Mucosa of rectum (tissue), 2 donors: ENCODE measurements at regions not wholly inside any gene's neighbourhood (a gene's known extent, or its start where the extent isn't known, plus 50 kb on each side); places are given as distances from the start of the nearest gene placed in this dataset.
"Not testable (repeated sequence)": the region's sequence is repeated elsewhere in the genome, so short reads cannot be mapped to it uniquely, and the experiment has no call there.

Experiments used
- H3K27ac ChIP-seq, 2 donors: one replicate each; pipeline ENCODE4 v1.7.0; 2013; ENCODE audit warnings: inconsistent platforms in 2 of 2, low read depth in 2 of 2, low read length in 2 of 2
- H3K27me3 ChIP-seq, 2 donors: one replicate each; pipeline ENCODE4 v1.7.0; 2013; ENCODE audit warnings: low read length in 2 of 2; ENCODE audit not compliant: control insufficient read depth in 2 of 2, insufficient read depth in 2 of 2
- H3K36me3 ChIP-seq, 2 donors: one replicate each; pipeline ENCODE4 v1.7.0; 2013; ENCODE audit warnings: low read length in 2 of 2; ENCODE audit not compliant: control insufficient read depth in 2 of 2, insufficient read depth in 2 of 2
- H3K4me1 ChIP-seq, 2 donors: one replicate each; pipeline ENCODE4 v1.7.0; 2013; ENCODE audit warnings: low read length in 2 of 2, mild to moderate bottlenecking in 1 of 2; ENCODE audit not compliant: control insufficient read depth in 2 of 2, insufficient read depth in 2 of 2
- H3K4me3 ChIP-seq, 2 donors: one replicate each; pipeline ENCODE4 v1.7.0; 2013; ENCODE audit warnings: low read length in 2 of 2
- H3K9ac ChIP-seq, 2 donors: one replicate each; pipeline ENCODE4 v1.7.0; 2013; ENCODE audit warnings: low read length in 2 of 2, low read depth in 1 of 2, mild to moderate bottlenecking in 1 of 2
- H3K9me3 ChIP-seq, 2 donors: one replicate each; pipeline ENCODE4 v1.7.0; 2013; ENCODE audit warnings: low read length in 2 of 2; ENCODE audit not compliant: control insufficient read depth in 2 of 2
- donor health status: healthy.
- donor health status: Normal muscosa, but diverticular disease.

DNA sequence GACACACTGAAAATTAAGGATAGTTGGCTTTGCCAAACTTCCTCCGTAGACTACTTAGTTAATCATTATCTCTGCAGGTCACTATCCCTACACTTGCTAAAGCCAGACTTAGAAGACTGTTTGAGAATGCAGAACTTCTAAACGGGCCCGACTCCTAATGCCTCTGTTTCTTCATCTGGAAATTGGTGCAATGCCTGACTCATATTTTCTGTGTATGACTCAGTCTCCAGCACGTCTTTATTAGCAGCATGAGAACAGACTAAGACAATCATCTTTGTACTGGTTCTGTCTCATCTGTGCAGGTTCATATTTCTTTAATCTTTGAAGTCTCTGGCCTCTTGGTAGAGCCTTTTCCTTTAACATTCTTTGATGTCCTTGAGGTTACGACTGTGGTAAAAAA, 411.9 kb upstream of the ACTRT1 start:
- Histone ChIP-seq H3K4me1 (no peaks in the 10 kb centered on the region), H3K27me3 (no peaks in the 10 kb centered on the region), H3K9ac (no peak overlapping the region), H3K9me3 (no peaks in the 10 kb centered on the region), H3K4me3 (no peak overlapping the region), H3K36me3 (no peaks in the 10 kb centered on the region), H3K27ac (no peak overlapping the region)

DNA sequence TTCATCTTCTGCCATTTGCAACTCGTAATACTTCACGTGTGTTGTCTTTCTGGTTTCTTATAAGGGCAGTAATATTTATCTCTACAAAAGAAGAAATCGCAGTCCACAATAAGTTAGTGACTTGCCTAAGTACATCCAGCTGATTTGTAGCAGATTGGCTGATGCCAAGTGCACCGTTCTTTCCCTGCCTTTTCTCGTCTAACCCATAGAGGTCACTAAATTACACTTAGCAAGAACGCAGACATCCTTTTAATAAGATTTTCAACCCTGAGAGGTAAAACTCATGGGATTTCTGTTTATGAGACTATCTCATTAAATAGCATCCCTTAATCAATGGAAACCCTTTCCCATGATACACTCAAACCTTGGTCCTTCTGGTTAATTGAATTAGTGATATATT, 408.6 kb upstream of the ACTRT1 start:
- Histone ChIP-seq H3K9ac (no peak overlapping the region), H3K4me3 (no peak overlapping the region), H3K36me3 (no peaks in the 10 kb centered on the region), H3K27ac (no peak overlapping the region), H3K27me3 (no peaks in the 10 kb centered on the region), H3K4me1 (no peaks in the 10 kb centered on the region), H3K9me3 (no peaks in the 10 kb centered on the region)

GRCh38 chrX:128458888-128459287, 406.7 kb upstream of the ACTRT1 start:
- Histone ChIP-seq H3K27ac (no peak overlapping the region), H3K9ac (no peak overlapping the region), H3K4me3 (no peak overlapping the region), H3K27me3 (no peaks in the 10 kb centered on the region), H3K4me1 (no peaks in the 10 kb centered on the region), H3K36me3 (no peaks in the 10 kb centered on the region), H3K9me3 (no peaks in the 10 kb centered on the region)

DNA sequence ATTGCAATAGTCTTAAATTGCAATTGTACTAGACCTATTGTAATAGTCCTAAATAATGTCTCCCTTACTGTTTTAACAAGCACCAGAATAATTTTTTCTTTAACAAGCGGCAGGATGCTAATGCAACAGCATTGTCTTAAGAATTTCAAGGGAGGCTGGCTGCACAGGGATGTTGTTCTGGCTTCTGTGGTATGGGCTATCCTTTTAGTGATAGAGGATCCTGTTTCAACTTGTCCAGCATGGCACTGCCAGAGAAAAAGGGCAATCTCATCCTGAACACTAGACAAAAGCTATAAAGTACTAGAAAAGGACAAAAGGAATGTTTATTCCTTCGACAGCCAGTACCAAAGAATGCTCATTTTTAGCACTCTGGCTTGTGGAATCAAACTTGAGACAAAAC, 405.5 kb upstream of the ACTRT1 start:
- no peaks in the 10 kb centered on the region for H3K4me1 ChIP-seq
- no peaks in the 10 kb centered on the region for H3K9me3 ChIP-seq
- H3K9ac ChIP-seq = no peak overlapping the region
- no peak overlapping the region for H3K4me3 ChIP-seq
- no peaks in the 10 kb centered on the region for H3K36me3 ChIP-seq
- H3K27ac ChIP-seq = no peak overlapping the region
- no peaks in the 10 kb centered on the region for H3K27me3 ChIP-seq

GRCh38 chrX:128439159-128439558, 387.0 kb upstream of the ACTRT1 start:
- H3K9ac ChIP-seq = no peak overlapping the region
- no peak overlapping the region for H3K4me3 ChIP-seq
- H3K27me3 ChIP-seq = no peaks in the 10 kb centered on the region
- H3K36me3 ChIP-seq = no peaks in the 10 kb centered on the region
- H3K9me3 ChIP-seq = no peaks in the 10 kb centered on the region
- no peak overlapping the region for H3K27ac ChIP-seq
- H3K4me1 ChIP-seq = no peaks in the 10 kb centered on the region

DNA sequence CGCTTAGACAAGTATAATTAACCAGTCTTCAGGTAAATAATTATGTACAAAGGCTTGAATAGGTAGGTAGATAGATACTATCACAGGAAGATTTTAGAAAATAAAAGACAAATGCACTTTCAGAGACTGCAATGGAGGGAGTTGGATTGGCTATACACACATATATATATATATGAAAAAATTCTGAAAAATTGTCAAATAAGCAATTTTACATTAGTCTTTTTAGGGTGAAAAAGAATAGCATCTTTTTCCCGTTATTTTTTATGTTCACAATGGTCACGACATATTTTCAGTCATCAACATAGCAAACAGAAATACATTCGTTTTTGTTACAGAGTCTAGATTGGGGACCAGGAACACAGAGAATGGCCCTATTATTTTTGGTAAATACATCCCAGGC, 385.9 kb upstream of the ACTRT1 start:
- Histone ChIP-seq H3K9ac (no peak overlapping the region), H3K4me3 (no peak overlapping the region), H3K4me1 (no peaks in the 10 kb centered on the region), H3K36me3 (no peaks in the 10 kb centered on the region), H3K27ac (no peak overlapping the region), H3K9me3 (no peaks in the 10 kb centered on the region), H3K27me3 (no peaks in the 10 kb centered on the region)

GRCh38 chrX:128436397-128437103, 384.3 kb upstream of the ACTRT1 start:
- H3K36me3 ChIP-seq = no peaks in the 10 kb centered on the region
- H3K27ac ChIP-seq = no peak overlapping the region
- no peak overlapping the region for H3K4me3 ChIP-seq
- H3K9ac ChIP-seq = no peak overlapping the region
- H3K4me1 ChIP-seq = no peaks in the 10 kb centered on the region
- no peaks in the 10 kb centered on the region for H3K27me3 ChIP-seq
- no peaks in the 10 kb centered on the region for H3K9me3 ChIP-seq

DNA sequence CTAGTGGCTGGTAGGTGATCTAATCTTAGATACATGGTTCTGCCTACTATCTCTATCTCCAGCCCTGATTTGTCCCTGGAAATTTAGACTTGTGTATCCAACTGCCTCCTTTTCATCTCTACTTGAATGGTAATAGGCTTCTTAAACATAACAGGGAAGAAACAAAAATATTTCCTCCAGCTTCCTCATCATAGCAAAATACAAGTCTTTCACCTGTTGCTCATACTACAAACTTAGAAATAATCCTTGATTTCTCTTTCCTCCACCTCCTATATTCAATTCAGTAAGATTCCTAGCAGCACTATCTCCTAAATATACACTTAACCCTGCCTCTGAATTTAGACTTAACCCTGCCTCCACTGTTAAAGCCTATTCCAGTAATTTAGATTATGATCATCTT, 373.3 kb upstream of the ACTRT1 start:
- H3K9me3 ChIP-seq = no peaks in the 10 kb centered on the region
- no peaks in the 10 kb centered on the region for H3K27me3 ChIP-seq
- H3K4me3 ChIP-seq = no peak overlapping the region
- H3K36me3 ChIP-seq = no peaks in the 10 kb centered on the region
- no peak overlapping the region for H3K27ac ChIP-seq
- H3K4me1 ChIP-seq = no peaks in the 10 kb centered on the region
- no peak overlapping the region for H3K9ac ChIP-seq

DNA sequence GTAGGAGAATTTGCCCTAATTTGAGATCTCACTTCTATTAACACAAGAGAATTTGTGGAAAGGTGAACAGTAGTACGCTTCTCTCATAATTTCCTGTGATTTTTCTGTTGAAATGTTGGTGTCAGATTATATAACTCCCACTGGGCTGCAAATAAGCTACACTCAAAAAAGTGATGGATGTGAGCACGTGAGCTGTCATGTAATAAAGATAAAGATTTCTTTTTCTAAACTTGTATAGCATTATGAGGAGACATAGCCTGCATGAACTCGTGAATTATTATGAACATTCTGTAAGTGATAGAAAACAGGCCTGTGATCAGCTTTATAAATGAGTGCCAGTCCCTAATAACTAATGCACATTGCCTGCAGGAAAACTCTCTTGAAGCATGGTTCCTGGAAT, 356.6 kb upstream of the ACTRT1 start:
- no peaks in the 10 kb centered on the region for H3K4me1 ChIP-seq
- H3K27ac ChIP-seq = no peak overlapping the region
- no peak overlapping the region for H3K4me3 ChIP-seq
- H3K9ac ChIP-seq = no peak overlapping the region
- no peaks in the 10 kb centered on the region for H3K9me3 ChIP-seq
- H3K27me3 ChIP-seq = no peaks in the 10 kb centered on the region
- H3K36me3 ChIP-seq = no peaks in the 10 kb centered on the region

- Histone ChIP-seq H3K4me1 (no peaks in the 10 kb centered on the region), H3K27me3 (no peaks in the 10 kb centered on the region), H3K9me3 (no peaks in the 10 kb centered on the region), H3K4me3 (no peak overlapping the region), H3K9ac (no peak overlapping the region), H3K27ac (no peak overlapping the region), H3K36me3 (no peaks in the 10 kb centered on the region)
Measured at GRCh38 chrX:128396601-128397000, 344.4 kb upstream of the ACTRT1 start.

DNA sequence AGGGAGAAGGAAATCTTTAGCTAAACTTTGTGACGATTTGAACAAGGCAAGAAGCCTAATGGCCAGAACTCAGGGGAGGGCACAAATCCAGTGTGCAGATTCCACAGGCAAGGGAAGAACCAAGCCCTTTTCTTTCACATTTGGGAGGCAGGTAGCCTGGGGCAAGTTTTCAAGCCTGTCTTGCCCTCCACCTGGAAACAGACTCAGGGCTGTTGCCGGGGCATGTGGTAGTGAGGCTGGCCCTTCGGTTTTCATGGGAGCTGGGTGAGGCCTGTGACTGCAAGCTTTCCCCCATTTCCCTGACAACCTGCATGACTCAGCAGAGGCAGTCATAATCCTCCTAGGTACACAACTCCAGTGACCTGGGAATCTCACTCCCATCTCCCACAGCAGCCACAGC, 331.6 kb upstream of the ACTRT1 start:
- not testable (repeated sequence) for H3K9me3 ChIP-seq, H3K27ac ChIP-seq, H3K4me1 ChIP-seq, H3K27me3 ChIP-seq, H3K9ac ChIP-seq, H3K4me3 ChIP-seq, H3K36me3 ChIP-seq
